ENCODE measurements at regions not wholly inside any gene's neighbourhood (a gene's known extent, or its start where the extent isn't known, plus 50 kb on each side); places are given as distances from the start of the nearest gene placed in this dataset.

GRCh38 chr6:206264-206663, 86.0 kb upstream of the DUSP22 start:
- TF ChIP-seq CTCF (IDR thresholded peaks at IDR 0.05; ENCODE audit: low read depth, low read length) (no peak), MYC (IDR thresholded peaks at IDR 0.05; ENCODE audit: low read depth, low read length) (no peak), POLR2A (IDR thresholded peaks at IDR 0.05; ENCODE audit: extremely low read depth, insufficient read length) (no peak), MAX (IDR thresholded peaks at IDR 0.05; ENCODE audit: low read depth, low read length) (no peak)
